Liver (tissue), 8 donors: ENCODE measurements at regions not wholly inside any gene's neighbourhood (a gene's known extent, or its start where the extent isn't known, plus 50 kb on each side); places are given as distances from the start of the nearest gene placed in this dataset.

ENCODE experiments used
- DNase-seq: peaks from one replicate; pipeline ENCODE4 v3.0.0-alpha.2; 2017; ENCODE audit warnings: low spot score
- H3K27ac ChIP-seq, 2 donors: one replicate each; pipeline ENCODE4 v1.7.0; 2013; ENCODE audit warnings: inconsistent platforms in 2 of 2, low read length in 2 of 2, control low read depth in 1 of 2, low read depth in 1 of 2, mild to moderate bottlenecking in 1 of 2
- H3K27me3 ChIP-seq, 4 donors: one replicate each; pipeline versions ENCODE4 v1.6.1 to v1.7.0; 2013; ENCODE audit warnings: low read length in 3 of 4, inconsistent platforms in 1 of 4, mild to moderate bottlenecking in 1 of 4, moderate library complexity in 1 of 4; ENCODE audit not compliant: control insufficient read depth in 4 of 4, insufficient read depth in 4 of 4
- H3K36me3 ChIP-seq, 4 donors: one replicate each; pipeline versions ENCODE4 v1.6.1 to v1.7.0; 2013; ENCODE audit warnings: low read length in 3 of 4, mild to moderate bottlenecking in 3 of 4, low read depth in 1 of 4, moderate library complexity in 1 of 4; ENCODE audit not compliant: control insufficient read depth in 4 of 4, insufficient read depth in 3 of 4
- H3K4me1 ChIP-seq, 4 donors: one replicate each; pipeline versions ENCODE4 v1.6.1 to v1.7.0; 2013; ENCODE audit warnings: low read length in 3 of 4, mild to moderate bottlenecking in 3 of 4, moderate library complexity in 1 of 4; ENCODE audit not compliant: control insufficient read depth in 4 of 4, insufficient read depth in 4 of 4
- H3K4me3 ChIP-seq, 3 donors: one replicate each; pipeline versions ENCODE4 v1.6.1 to v1.7.0; 2013; ENCODE audit warnings: low read length in 3 of 3, control low read depth in 1 of 3, low read depth in 1 of 3, mild to moderate bottlenecking in 1 of 3
- H3K9ac ChIP-seq, 2 donors: one replicate each; pipeline ENCODE4 v1.7.0; 2013; ENCODE audit warnings: low read length in 2 of 2, mild to moderate bottlenecking in 2 of 2, moderate library complexity in 2 of 2, control low read depth in 1 of 2, low read depth in 1 of 2
- H3K9me3 ChIP-seq, 4 donors: one replicate each; pipeline versions ENCODE4 v1.6.1 to v1.7.0; 2013; ENCODE audit warnings: low read length in 3 of 4; ENCODE audit not compliant: control insufficient read depth in 4 of 4
- ATF3 ChIP-seq: IDR thresholded peaks from 2 replicates; pipeline ENCODE4 v1.6.1; 2016; ENCODE audit warnings: antibody characterized with exemption
- CTCF ChIP-seq: fragments of 150-350 bp; IDR thresholded peaks from 2 replicates; pipeline ENCODE4 v1.5.1; 2017; ENCODE audit warnings: improper control_type of control experiment, low read depth, low read length; ENCODE audit not compliant: missing input control
- EGR1 ChIP-seq, 2 donors: IDR thresholded peaks; 2 replicates each; pipeline ENCODE4 v1.6.1; 2016 to 2018; ENCODE audit warnings: antibody characterized with exemption in 2 of 2, low read depth in 2 of 2
- FOXA1 ChIP-seq: IDR thresholded peaks from 2 replicates; pipeline ENCODE4 v1.6.1; 2016; ENCODE audit warnings: antibody characterized with exemption
- GABPA ChIP-seq, 2 donors: IDR thresholded peaks in 1 of 2; conservative IDR thresholded peaks in 1 of 2; 2 replicates each; pipeline ENCODE4 v1.6.1; 2016; ENCODE audit warnings: antibody characterized with exemption in 2 of 2, mild to moderate bottlenecking in 1 of 2, moderate library complexity in 1 of 2
- HNF4G ChIP-seq: IDR thresholded peaks from 2 replicates; pipeline ENCODE4 v1.6.1; 2016; ENCODE audit warnings: antibody characterized with exemption
- JUND ChIP-seq, 2 donors: IDR thresholded peaks; 2 replicates each; pipeline ENCODE4 v1.6.1; 2016; ENCODE audit warnings: antibody characterized with exemption in 2 of 2
- MAX ChIP-seq: IDR thresholded peaks from 2 replicates; pipeline ENCODE4 v1.6.1; 2016; ENCODE audit warnings: antibody characterized with exemption
- RAD21 ChIP-seq, 2 donors: IDR thresholded peaks; 2 replicates each; pipeline ENCODE4 v1.6.1; 2016; ENCODE audit warnings: antibody characterized with exemption in 2 of 2, mild to moderate bottlenecking in 2 of 2
- REST ChIP-seq: IDR thresholded peaks from 2 replicates; pipeline ENCODE4 v1.6.1; 2016; ENCODE audit warnings: antibody characterized with exemption, mild to moderate bottlenecking
- RXRA ChIP-seq, 2 donors: IDR thresholded peaks; 2 replicates each; pipeline ENCODE4 v1.6.1; 2017 to 2018; ENCODE audit warnings: antibody characterized with exemption in 2 of 2, mild to moderate bottlenecking in 1 of 2
- SP1 ChIP-seq: IDR thresholded peaks from 2 replicates; pipeline ENCODE4 v1.6.1; 2018; ENCODE audit warnings: antibody characterized with exemption, mild to moderate bottlenecking
- TAF1 ChIP-seq: conservative IDR thresholded peaks from 2 replicates; pipeline ENCODE4 v1.6.1; 2016; ENCODE audit warnings: antibody characterized with exemption, mild to moderate bottlenecking
- YY1 ChIP-seq: IDR thresholded peaks from 2 replicates; pipeline ENCODE4 v1.6.1; 2016; ENCODE audit warnings: antibody characterized with exemption, mild to moderate bottlenecking
- ZBTB33 ChIP-seq: IDR thresholded peaks from 2 replicates; pipeline ENCODE4 v1.6.1; 2016; ENCODE audit warnings: antibody characterized with exemption
- WGBS: extraction: QIAGEN DNeasy Blood & Tissue Kit; methylation state at CpG from one replicate; pipeline ENCODE4 v1.1.7; 2013; 5-methylcytosine and 5-hydroxymethylcytosine counted together
- donor health status: healthy.
- donor health status: healthy.
- donor health status: healthy.
- donor health status: healthy.
- donor health status: healthy.

GRCh38 chr13:97110936-97111335 lies 111.2 kb upstream of the MBNL2 start:
- 71% methylated on average over 6 of the region's 6 CpGs for WGBS

More at GRCh38 chr13:97110936-97111335, 111.2 kb upstream of the MBNL2 start:
- no peak overlapping the region for H3K9ac ChIP-seq
- no peak overlapping the region for H3K27ac ChIP-seq
- no peaks in the 10 kb centered on the region for H3K27me3 ChIP-seq
- TF ChIP-seq REST: no peak
- TF ChIP-seq SP1: no peak
- no peak for TF ChIP-seq EGR1 (IDR thresholded peaks at IDR 0.05; ENCODE audit: low read depth in 2 of 2)
- no peak for TF ChIP-seq GABPA (IDR thresholded peaks at IDR 0.05 in 1 of 2, conservative IDR thresholded peaks at IDR 0.05 in 1 of 2)
- TF ChIP-seq CTCF: no peak
- TF ChIP-seq ATF3: no peak
- TF ChIP-seq HNF4G: no peak
- TF ChIP-seq FOXA1: no peak
- TF ChIP-seq RAD21 (IDR thresholded peaks at IDR 0.05): no peak
- TF ChIP-seq JUND (IDR thresholded peaks at IDR 0.05): no peak
- no peak for TF ChIP-seq RXRA (IDR thresholded peaks at IDR 0.05)
- no peak for TF ChIP-seq MAX
- no peak for TF ChIP-seq ZBTB33
- TF ChIP-seq YY1: no peak
- TF ChIP-seq TAF1: no peak
- no peaks in the 10 kb centered on the region for H3K9me3 ChIP-seq
- H3K4me1 ChIP-seq: peaks cover 0 to 9% (median 6%) of the 10 kb centered on the region in 4 donors
- no peak for DNase-seq
- H3K4me3 ChIP-seq: no peak overlapping the region
- H3K36me3 ChIP-seq: no peaks in the 10 kb centered on the region
